Spleen (tissue), 11 donors: ENCODE measurements at regions not wholly inside any gene's neighbourhood (a gene's known extent, or its start where the extent isn't known, plus 50 kb on each side); places are given as distances from the start of the nearest gene placed in this dataset.

Experiments
- DNase-seq: peaks from one replicate; pipeline ENCODE4 v3.0.0-alpha.2; 2020
- H3K27ac ChIP-seq, 8 donors: fragments of 200-600 bp; sonication (generic) in 7 of 8; 1 replicate in 4 of 8; 2 replicates in 4 of 8; pipeline versions ENCODE4 v1.5.0 to v1.8.0; 2016 to 2021; ENCODE audit warnings: inconsistent platforms in 4 of 8, mild to moderate bottlenecking in 4 of 8, moderate library complexity in 1 of 8
- H3K27me3 ChIP-seq, 7 donors: fragments of 200-600 bp; sonication (generic) in 6 of 7; replicated peaks in 1 of 7; 1 replicate in 4 of 7; 2 replicates in 3 of 7; pipeline versions ENCODE4 v1.5.0 to v1.8.0; 2016 to 2021; ENCODE audit warnings: inconsistent platforms in 3 of 7, mild to moderate bottlenecking in 1 of 7
- H3K36me3 ChIP-seq, 6 donors: fragments of 200-600 bp; sonication (generic) in 5 of 6; 1 replicate in 4 of 6; 2 replicates in 2 of 6; pipeline versions ENCODE4 v1.5.0 to v1.8.0; 2016 to 2021; ENCODE audit warnings: inconsistent platforms in 2 of 6
- H3K4me1 ChIP-seq, 6 donors: fragments of 200-600 bp; sonication (generic) in 5 of 6; 1 replicate in 3 of 6; 2 replicates in 3 of 6; pipeline versions ENCODE4 v1.5.0 to v1.8.0; 2016 to 2021; ENCODE audit warnings: inconsistent platforms in 3 of 6
- H3K4me3 ChIP-seq, 8 donors: fragments of 200-600 bp; sonication (generic) in 7 of 8; 1 replicate in 4 of 8; 2 replicates in 4 of 8; pipeline versions ENCODE4 v1.5.0 to v1.8.0; 2016 to 2021; ENCODE audit warnings: inconsistent platforms in 4 of 8, mild to moderate bottlenecking in 4 of 8, moderate library complexity in 2 of 8
- H3K9me3 ChIP-seq, 8 donors: fragments of 200-600 bp; sonication (generic) in 7 of 8; 1 replicate in 4 of 8; 2 replicates in 4 of 8; pipeline versions ENCODE4 v1.5.0 to v1.8.0; 2016 to 2021; ENCODE audit warnings: inconsistent platforms in 4 of 8
- CTCF ChIP-seq, 11 experiments: fragments of 200-600 bp in 7 of 11; fragments of 450-650 bp in 4 of 11; sonication (generic) in 4 of 11; IDR thresholded peaks in 8 of 11; conservative IDR thresholded peaks in 3 of 11; 1 replicate in 7 of 11; 2 replicates in 4 of 11; pipeline versions ENCODE4 v1.4.0 to v1.8.0; 2016 to 2021; ENCODE audit warnings: antibody characterized with exemption in 11 of 11, inconsistent platforms in 4 of 11, mild to moderate bottlenecking in 1 of 11
- POLR2A ChIP-seq, 3 donors: fragments of 450-650 bp; IDR thresholded peaks; one replicate each; pipeline ENCODE4 v1.5.1; 2017; ENCODE audit warnings: antibody characterized with exemption in 3 of 3, mild to moderate bottlenecking in 1 of 3
- POLR2AphosphoS5 ChIP-seq, 3 donors: sonication (generic); formaldehyde crosslinking; IDR thresholded peaks; one replicate each; pipeline ENCODE4 v1.5.1; 2017; ENCODE audit warnings: antibody characterized with exemption in 3 of 3
- WGBS, 5 donors: extraction: QIAGEN DNeasy Blood & Tissue Kit in 3 of 5; methylation state at CpG; one replicate each; pipeline versions ENCODE4 v1.1.5 to v1.1.7; 2013 to 2018; 5-methylcytosine and 5-hydroxymethylcytosine counted together
- intact Hi-C: fragments of 100-400 bp; cut with DNase I; formaldehyde crosslinking; loops from one replicate; pipeline ENCODE4 v1.15.0; 2023; ENCODE audit warnings: low total_unique reads
- donor health status: healthy with polysubstance abuse.
- donor health status: DM: no; HTN: no; CAD: no; lungs with moderate emphysema.
- donor health status: DM: no; HTN: no; CAD: no.
- donor health status: Bipolar disorder and iron deficiency.
- donor health status: healthy.
- donor health status: DM: no; HTN: no; CAD: no.
- donor health status: DM: yes; HTN: yes; CAD: no.

DNA sequence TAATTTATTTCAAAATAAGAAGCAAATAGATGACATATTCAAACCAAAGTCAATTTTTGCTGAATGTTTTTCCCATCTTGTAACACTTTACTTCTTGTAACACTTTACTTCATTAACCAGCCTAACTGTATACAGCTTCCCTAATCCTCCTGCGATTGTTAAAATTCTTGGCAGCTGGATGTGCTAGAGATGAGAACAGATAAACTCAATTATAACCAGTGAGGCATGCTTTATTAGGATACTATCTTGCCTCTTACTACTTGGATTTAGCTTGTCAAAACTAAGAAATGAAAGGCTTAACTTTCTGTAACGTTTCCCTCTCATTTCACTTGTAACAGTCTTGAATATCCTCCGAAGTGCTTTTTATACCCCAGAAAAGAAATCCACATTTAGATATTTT, 94.1 kb upstream of the BMP5 start:
- H3K36me3 ChIP-seq, result no peaks in the 10 kb centered on the region
- DNase-seq, result no peak
- H3K27me3 ChIP-seq, result no peaks in the 10 kb centered on the region
- no peaks in the 10 kb centered on the region for H3K4me1 ChIP-seq
- H3K27ac ChIP-seq, result no peak overlapping the region
- TF ChIP-seq CTCF (IDR thresholded peaks at IDR 0.05 in 8 of 11, conservative IDR thresholded peaks at IDR 0.05 in 3 of 11) (no peak), POLR2A (IDR thresholded peaks at IDR 0.05) (no peak), POLR2AphosphoS5 (IDR thresholded peaks at IDR 0.05) (no peak)
- intact Hi-C loops, result no loop called here
- 64 to 86% (median 76%) methylated on average over 3 of the region's 3 CpGs for WGBS, 5 donors
- H3K4me3 ChIP-seq, result no peak overlapping the region
- no peaks in the 10 kb centered on the region for H3K9me3 ChIP-seq

DNA sequence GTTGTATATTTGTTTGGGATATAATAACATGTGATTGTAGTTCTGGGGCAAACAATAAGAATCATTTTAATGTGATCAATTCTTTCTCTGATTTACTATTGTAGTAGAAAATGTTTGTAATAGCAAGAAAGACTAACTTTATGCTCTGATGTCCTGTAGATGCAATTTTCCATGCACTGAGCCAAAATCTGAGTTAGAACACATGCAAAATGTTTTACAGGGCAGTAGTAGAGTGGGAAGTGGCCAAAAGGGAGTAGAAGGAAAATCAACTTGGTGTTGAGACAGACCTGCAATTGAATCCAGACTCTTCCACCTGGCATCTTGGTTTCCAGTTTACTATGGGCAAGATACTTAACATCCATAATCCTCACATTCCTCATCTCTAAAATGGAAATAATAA, 93.5 kb upstream of the BMP5 start:
- no peaks in the 10 kb centered on the region for H3K4me1 ChIP-seq
- no peak overlapping the region for H3K4me3 ChIP-seq
- TF ChIP-seq CTCF (IDR thresholded peaks at IDR 0.05 in 8 of 11, conservative IDR thresholded peaks at IDR 0.05 in 3 of 11) (no peak), POLR2AphosphoS5 (IDR thresholded peaks at IDR 0.05) (no peak), POLR2A (IDR thresholded peaks at IDR 0.05) (no peak)
- intact Hi-C loops, result no loop called here
- H3K27ac ChIP-seq, result no peak overlapping the region
- no peaks in the 10 kb centered on the region for H3K27me3 ChIP-seq
- no peaks in the 10 kb centered on the region for H3K36me3 ChIP-seq
- H3K9me3 ChIP-seq, result no peaks in the 10 kb centered on the region
- no peak for DNase-seq

GRCh38 chr6:55964136-55964535, 88.7 kb upstream of the BMP5 start:
- no peaks in the 10 kb centered on the region for H3K9me3 ChIP-seq
- H3K27me3 ChIP-seq, result no peaks in the 10 kb centered on the region
- no peak for DNase-seq
- TF ChIP-seq CTCF (IDR thresholded peaks at IDR 0.05 in 8 of 11, conservative IDR thresholded peaks at IDR 0.05 in 3 of 11), result no peak
- H3K27ac ChIP-seq, result no peak overlapping the region
- intact Hi-C loops, result no loop called here
- H3K36me3 ChIP-seq, result no peaks in the 10 kb centered on the region
- H3K4me3 ChIP-seq, result no peak overlapping the region
- WGBS, 5 donors, result 87 to 100% (median 93%) methylated on average over 1 of the region's 1 CpG
- no peaks in the 10 kb centered on the region for H3K4me1 ChIP-seq

DNA sequence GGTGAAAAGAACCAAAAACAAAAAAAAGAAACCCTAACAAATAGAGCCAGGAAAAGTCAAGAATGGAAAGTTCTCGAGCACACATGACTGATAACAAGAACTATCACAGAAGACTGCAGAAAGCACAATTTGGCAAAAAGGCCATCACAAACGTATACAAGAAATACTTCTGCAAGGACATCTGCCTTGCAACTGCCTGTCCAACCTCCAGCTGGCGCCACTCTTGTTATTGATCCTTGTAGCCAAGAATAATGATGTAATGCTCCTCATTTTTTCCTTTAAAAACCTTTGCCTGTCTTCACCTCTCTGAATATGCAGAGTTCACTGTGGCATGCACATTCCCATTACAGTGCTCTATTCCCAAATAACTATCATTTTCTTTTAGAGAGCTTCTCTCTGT, 87.9 kb upstream of the BMP5 start:
- no peaks in the 10 kb centered on the region for H3K27me3 ChIP-seq
- WGBS, 5 donors, result 53 to 78% (median 65%) methylated on average over 3 of the region's 3 CpGs
- no peak for DNase-seq
- TF ChIP-seq POLR2AphosphoS5 (IDR thresholded peaks at IDR 0.05) (no peak), POLR2A (IDR thresholded peaks at IDR 0.05) (no peak), CTCF (IDR thresholded peaks at IDR 0.05 in 8 of 11, conservative IDR thresholded peaks at IDR 0.05 in 3 of 11) (no peak)
- intact Hi-C loops, result no loop called here
- no peaks in the 10 kb centered on the region for H3K9me3 ChIP-seq
- no peaks in the 10 kb centered on the region for H3K4me1 ChIP-seq
- no peak overlapping the region for H3K27ac ChIP-seq
- H3K4me3 ChIP-seq, result no peak overlapping the region
- no peaks in the 10 kb centered on the region for H3K36me3 ChIP-seq
